ENCODE measurements at regions not wholly inside any gene's neighbourhood (a gene's known extent, or its start where the extent isn't known, plus 50 kb on each side); places are given as distances from the start of the nearest gene placed in this dataset.

- DNase-seq (ENCODE audit: low read depth in 1 of 2, low spot score in 2 of 2) (no peak), FAIRE-seq (no peak)
- Histone ChIP-seq H3K4me1 (replicated peaks in 1 of 4; ENCODE audit: control insufficient read depth in 3 of 4, insufficient read depth in 4 of 4, low read length in 3 of 4) (no peaks in the 10 kb centered on the region; a peak in 1 of 7 replicates), H2BK15ac (ENCODE audit: low read length) (no peak overlapping the region), H2BK120ac (replicated peaks; ENCODE audit: low read depth, low read length) (no peak overlapping the region), H3K79me1 (ENCODE audit: low read depth, low read length) (no peaks in the 10 kb centered on the region), H3K9ac (replicated peaks in 1 of 4; ENCODE audit: extremely low read depth in 1 of 4, low read depth in 3 of 4, low read length in 3 of 4) (no peak overlapping the region), H3K79me2 (ENCODE audit: control insufficient read depth in 1 of 2, insufficient read depth in 2 of 2, low read length in 2 of 2) (no peaks in the 10 kb centered on the region), H2BK20ac (ENCODE audit: low read length) (no peak overlapping the region), H3K4me3 (ENCODE audit: extremely low read depth in 1 of 4, insufficient read depth in 2 of 4, low read depth in 3 of 4, low read length in 4 of 4) (no peak overlapping the region), H3K27ac (ENCODE audit: low read depth, low read length) (no peak overlapping the region), H3K14ac (ENCODE audit: insufficient read length) (no peak overlapping the region), H3K18ac (ENCODE audit: extremely low read depth, low read length) (no peak overlapping the region), H3K9me3 (ENCODE audit: insufficient read depth in 2 of 2, low read depth in 1 of 2, low read length in 1 of 2) (no peaks in the 10 kb centered on the region), H4K8ac (ENCODE audit: extremely low read depth, insufficient read depth, low read length) (no peak overlapping the region), H3K4me2 (ENCODE audit: insufficient read depth in 1 of 2, low read depth in 2 of 2, low read length in 2 of 2) (no peak overlapping the region), H2AK5ac (ENCODE audit: low read depth, low read length) (no peak overlapping the region), H2BK5ac (ENCODE audit: low read depth, low read length) (no peak overlapping the region), H3K36me3 (ENCODE audit: control insufficient read depth in 2 of 4, insufficient read depth in 4 of 4, low read length in 3 of 4) (no peaks in the 10 kb centered on the region), H3K27me3 (replicated peaks in 1 of 4; ENCODE audit: control insufficient read depth in 3 of 4, extremely low read depth in 1 of 4, insufficient read depth in 3 of 4, low read length in 3 of 4) (peaks cover 63 to 95% (median 88%) of the 10 kb centered on the region in 4 experiments), H4K5ac (ENCODE audit: insufficient read length, low read depth, low read length) (no peak overlapping the region), H3K4ac (replicated peaks; ENCODE audit: insufficient read length, low read depth, low read length) (no peak overlapping the region), H3K23me2 (ENCODE audit: low read depth, low read length) (no peaks in the 10 kb centered on the region), H2BK12ac (ENCODE audit: low read depth, low read length) (no peak overlapping the region), H3K23ac (ENCODE audit: insufficient read length) (no peak overlapping the region), H2AFZ (ENCODE audit: low read length) (no peak overlapping the region), H3K56ac (replicated peaks; ENCODE audit: insufficient read length, low read depth, low read length) (no peak overlapping the region), H4K91ac (replicated peaks; ENCODE audit: insufficient read length, low read length) (no peak overlapping the region), H4K20me1 (replicated peaks in 1 of 2; ENCODE audit: control insufficient read depth in 1 of 2, insufficient read depth in 2 of 2, low read length in 2 of 2) (peaks cover 0 to 1% of the 10 kb centered on the region in 2 experiments)
- ChIA-PET CTCF (ENCODE audit: partially characterized antibody) (interaction anchor here (0.7 to 7.2 kb wide), 8 partner anchors 20 to 701 kb away, joined by 3 to 64 read pairs (median 6); partner anchors contain the start of gene ZNF280B), POLR2A (ENCODE audit: partially characterized antibody) (no interaction called here)
- WGBS, 2 experiments (ENCODE audit: extremely low coverage in 1 of 2, insufficient coverage in 1 of 2, insufficient read length in 1 of 2, insufficient replicate concordance in 2 of 2, low coverage in 1 of 2, low lambda C conversion rate in 2 of 2, missing lambda C conversion rate in 1 of 2): 75% methylated on average over 7 of the region's 8 CpGs; no CpG with 5 or more reads in 1 of the 2 experiments
- TF ChIP-seq ASH2L (IDR thresholded peaks at IDR 0.05; ENCODE audit: low read length) (no peak), CHD2 (IDR thresholded peaks at IDR 0.05; ENCODE audit: low read length) (no peak), SP4 (IDR thresholded peaks at IDR 0.05; ENCODE audit: low read length) (no peak), CTBP2 (IDR thresholded peaks at IDR 0.05; ENCODE audit: borderline replicate concordance, insufficient read depth, insufficient read length, low read length) (no peak), POLR2A (IDR thresholded peaks at IDR 0.05; ENCODE audit: control extremely low read depth in 1 of 2, low read depth in 2 of 2, low read length in 2 of 2) (no peak)
Measured at GRCh38 chr22:22428222-22429098, 80.1 kb downstream of the ZNF280B start.

Data from H1 (cell line).